Endothelial cell of umbilical vein (primary cell): ENCODE measurements at regions not wholly inside any gene's neighbourhood (a gene's known extent, or its start where the extent isn't known, plus 50 kb on each side); places are given as distances from the start of the nearest gene placed in this dataset.

Source experiments
- BruUV-seq: library from RNA; stranded (reverse); fragments of 400-500 nt; replicated peaks from 2 replicates; lab custom pipeline; 2021; lab: Mats Ljungman, UMichigan
- CTCF ChIA-PET: fragments of 300-600, 350-600 bp; sonication (Branson Sonifier 250); formaldehyde crosslinking; loops from one replicate; lab custom pipeline; 2021; ENCODE audit warnings: antibody characterized with exemption, inconsistent platforms; lab: Charles Lee
- POLR2A ChIA-PET: fragments of 300-600, 350-600 bp; sonication (Branson Sonifier 250); formaldehyde crosslinking; loops from one replicate; lab custom pipeline; 2021; ENCODE audit warnings: antibody characterized with exemption, inconsistent platforms; lab: Charles Lee
- DNase-seq: peaks from one replicate; pipeline ENCODE4 v3.0.0-alpha.2; 2011; ENCODE audit warnings: low read depth, low spot score
- FAIRE-seq: peaks from 2 replicates; lab custom pipeline; 2011; peaks lifted over from hg19 to GRCh38; lab: Jason Lieb, UNC
- H2AFZ ChIP-seq: 2 replicates; pipeline ENCODE4 v1.6.0; 2012; ENCODE audit warnings: low read depth, low read length, control low read depth, inconsistent platforms
- H3K27ac ChIP-seq: 2 replicates; pipeline ENCODE4 v1.5.1; 2011; ENCODE audit warnings: low read depth, mild to moderate bottlenecking, control low read depth, low read length, moderate library complexity; ENCODE audit not compliant: insufficient read depth
- H3K27me3 ChIP-seq, 2 experiments: 2 replicates each; pipeline versions ENCODE4 v1.6.0 to v1.6.1; 2011; ENCODE audit warnings: low read length in 2 of 2, mixed read lengths in 1 of 2; ENCODE audit not compliant: control insufficient read depth in 2 of 2, insufficient read depth in 2 of 2
- H3K36me3 ChIP-seq, 2 experiments: 2 replicates in 1 of 2; 3 replicates in 1 of 2; pipeline ENCODE4 v1.5.1; 2011; ENCODE audit warnings: low read length in 2 of 2, mild to moderate bottlenecking in 1 of 2, moderate library complexity in 1 of 2; ENCODE audit not compliant: control insufficient read depth in 2 of 2, insufficient read depth in 2 of 2; ENCODE audit errors: extremely low read depth in 1 of 2
- H3K4me1 ChIP-seq: 3 replicates; pipeline ENCODE4 v1.5.1; 2011; ENCODE audit warnings: mild to moderate bottlenecking, low read length; ENCODE audit not compliant: control insufficient read depth, insufficient read depth; ENCODE audit errors: extremely low read depth
- H3K4me2 ChIP-seq: 2 replicates; pipeline ENCODE4 v1.6.1; 2011; ENCODE audit warnings: low read length, control low read depth, mixed read lengths; ENCODE audit not compliant: insufficient read depth
- H3K4me3 ChIP-seq, 3 experiments: fragments of 200-600 bp in 1 of 3; sonication (generic), shearing (Covaris generic) in 1 of 3; replicated peaks in 1 of 3; 2 replicates each; pipeline ENCODE4 v1.5.1; 2011 to 2016; ENCODE audit warnings: control low read depth in 3 of 3, low read length in 3 of 3, mild to moderate bottlenecking in 2 of 3, inconsistent platforms in 1 of 3, low read depth in 1 of 3, moderate library complexity in 1 of 3; ENCODE audit not compliant: insufficient read depth in 1 of 3
- H3K79me2 ChIP-seq: 2 replicates; pipeline ENCODE4 v1.6.0; 2012; ENCODE audit warnings: low read length, inconsistent platforms; ENCODE audit not compliant: control insufficient read depth, insufficient read depth
- H3K9ac ChIP-seq: replicated peaks from 2 replicates; pipeline ENCODE3; 2011; ENCODE audit warnings: low read length, control low read depth; ENCODE audit not compliant: insufficient read depth; ENCODE audit errors: extremely low read depth
- H3K9me1 ChIP-seq: replicated peaks from 3 replicates; pipeline ENCODE4 v1.6.0; 2011; ENCODE audit warnings: mild to moderate bottlenecking, low read length; ENCODE audit not compliant: control insufficient read depth, insufficient read depth; ENCODE audit errors: extremely low read depth
- H3K9me3 ChIP-seq: replicated peaks from 2 replicates; pipeline ENCODE4 v1.5.1; 2012; ENCODE audit warnings: low read length, inconsistent platforms; ENCODE audit not compliant: control insufficient read depth, insufficient read depth
- H4K20me1 ChIP-seq: replicated peaks from 2 replicates; pipeline ENCODE3; 2011; ENCODE audit warnings: mild to moderate bottlenecking, low read length; ENCODE audit not compliant: control insufficient read depth, insufficient read depth; ENCODE audit errors: extremely low read depth
- CTCF ChIP-seq, 2 donors: IDR thresholded peaks; 1 replicate in 1 of 2; 2 replicates in 1 of 2; pipeline ENCODE4 v1.5.1; 2011; ENCODE audit warnings: low read length in 2 of 2, mild to moderate bottlenecking in 2 of 2, moderate library complexity in 2 of 2, control low read depth in 1 of 2, inconsistent platforms in 1 of 2, low read depth in 1 of 2; ENCODE audit not compliant: insufficient read depth in 1 of 2; ENCODE audit errors: extremely low read depth in 1 of 2
- EZH2 ChIP-seq: IDR thresholded peaks from 2 replicates; pipeline ENCODE4 v1.6.1; 2012; ENCODE audit warnings: borderline replicate concordance, low read depth, mild to moderate bottlenecking, moderate library complexity, low read length, inconsistent platforms; ENCODE audit not compliant: severe bottlenecking
- FOS ChIP-seq: IDR thresholded peaks from 2 replicates; pipeline ENCODE4 v1.6.1; 2011; ENCODE audit warnings: mild to moderate bottlenecking, low read length, moderate library complexity, borderline replicate concordance; ENCODE audit not compliant: insufficient read depth
- GATA2 ChIP-seq: IDR thresholded peaks from 2 replicates; pipeline ENCODE4 v1.7.0; 2011; ENCODE audit warnings: low read depth, mild to moderate bottlenecking, moderate library complexity, mixed read lengths, low read length; ENCODE audit not compliant: insufficient read length, insufficient read depth
- JUN ChIP-seq: IDR thresholded peaks from 2 replicates; pipeline ENCODE4 v1.6.1; 2011; ENCODE audit warnings: borderline replicate concordance, low read depth; ENCODE audit not compliant: insufficient read length, insufficient read depth
- MAX ChIP-seq: IDR thresholded peaks from 2 replicates; pipeline ENCODE4 v1.6.1; 2011; ENCODE audit not compliant: insufficient read depth, insufficient read length
- MYC ChIP-seq: IDR thresholded peaks from one replicate; pipeline ENCODE4 v1.6.1; 2011; ENCODE audit warnings: mild to moderate bottlenecking, low read depth, low read length
- POLR2A ChIP-seq: IDR thresholded peaks from 2 replicates; pipeline ENCODE4 v1.6.1; 2012; ENCODE audit warnings: low read depth, mild to moderate bottlenecking, control low read depth, low read length
- POLR2AphosphoS5 ChIP-seq: IDR thresholded peaks from 2 replicates; pipeline ENCODE4 v1.6.1; 2012; ENCODE audit warnings: low read depth, mild to moderate bottlenecking, control low read depth, low read length, moderate library complexity; ENCODE audit not compliant: insufficient read depth
- dilution Hi-C: fragments of 300-500 bp; cut with MboI; formaldehyde crosslinking; loops from one replicate; pipeline ENCODE4 v1.15.0; 2019; ENCODE audit warnings: low sequenced_read_pairs; ENCODE audit not compliant: extremely low pct_ligation_motif_present
- intact Hi-C: fragments of 100-400 bp; cut with micrococcal nuclease; formaldehyde crosslinking; loops from one replicate; pipeline ENCODE4 v1.10.0; 2022

- Histone ChIP-seq H4K20me1 (no peaks in the 10 kb centered on the region), H3K36me3 (no peaks in the 10 kb centered on the region), H3K79me2 (no peaks in the 10 kb centered on the region), H3K4me2 (no peak overlapping the region), H3K27me3 (no peaks in the 10 kb centered on the region), H3K9ac (no peak overlapping the region), H2AFZ (no peak overlapping the region), H3K9me1 (no peaks in the 10 kb centered on the region), H3K9me3 (no peaks in the 10 kb centered on the region), H3K4me3 (no peak overlapping the region), H3K27ac (no peak overlapping the region), H3K4me1 (no peaks in the 10 kb centered on the region)
- CTCF ChIA-PET = interaction anchor here (2.5 kb wide), 1 partner anchor 45 kb away, joined by 5 read pairs; no protein-coding TSS in a partner anchor
- DNase-seq = no peak
- dilution Hi-C loops = no loop called here
- TF ChIP-seq EZH2 (no peak), JUN (no peak), POLR2AphosphoS5 (no peak), MYC (no peak), GATA2 (no peak), POLR2A (no peak)
- POLR2A ChIA-PET = no interaction called here
- no TSS peak for BruUV-seq
- intact Hi-C loops = no loop called here
- FAIRE-seq = no peak
Observed at GRCh38 chr6:8174571-8174970, 72.2 kb upstream of the EEF1E1 start.

GRCh38 chr6:8172530-8172929, 70.2 kb upstream of the EEF1E1 start:
- FAIRE-seq (no peak), DNase-seq (no peak)
- intact Hi-C loops = no loop called here
- Histone ChIP-seq H2AFZ (no peak overlapping the region), H3K79me2 (no peaks in the 10 kb centered on the region), H3K4me2 (no peak overlapping the region), H3K4me1 (no peaks in the 10 kb centered on the region), H3K27me3 (peaks cover 0 to 1% of the 10 kb centered on the region in 2 experiments), H3K27ac (no peak overlapping the region), H4K20me1 (no peaks in the 10 kb centered on the region), H3K9me1 (no peaks in the 10 kb centered on the region), H3K36me3 (no peaks in the 10 kb centered on the region), H3K9ac (no peak overlapping the region), H3K9me3 (no peaks in the 10 kb centered on the region), H3K4me3 (no peak overlapping the region)
- TF ChIP-seq MYC (no peak), POLR2AphosphoS5 (no peak), CTCF (IDR thresholded peaks at IDR 0.05; ENCODE audit: extremely low read depth in 1 of 2, insufficient read depth in 1 of 2, low read depth in 1 of 2, low read length in 2 of 2) (no peak), EZH2 (no peak), POLR2A (no peak), MAX (no peak), FOS (no peak), JUN (no peak), GATA2 (no peak)
- POLR2A ChIA-PET = no interaction called here
- no TSS peak for BruUV-seq
- CTCF ChIA-PET = interaction anchor here (2.5 kb wide), 1 partner anchor 47 kb away, joined by 5 read pairs; no protein-coding TSS in a partner anchor
- dilution Hi-C loops = no loop called here
